GM12878 (cell line): ENCODE measurements at regions not wholly inside any gene's neighbourhood (a gene's known extent, or its start where the extent isn't known, plus 50 kb on each side); places are given as distances from the start of the nearest gene placed in this dataset.

ENCODE experiments used
- ATAC-seq: fragments of 200-7000 bp; cut with Tn5 transposase; 3 replicates; pipeline ENCODE4 v1.9.1; 2020; ENCODE audit warnings: mild to moderate bottlenecking, moderate library complexity
- BruUV-seq: library from RNA; stranded (reverse); fragments of 400-500 nt; replicated peaks from 2 replicates; lab custom pipeline; 2021; lab: Mats Ljungman, UMichigan
- CTCF ChIA-PET: fragments of 300-600 bp; sonication (Branson Sonifier 250); formaldehyde crosslinking; extraction: SDS; loops from one replicate; lab custom pipeline; 2021; ENCODE audit warnings: inconsistent platforms; lab: Yijun Ruan, JAX
- POLR2A ChIA-PET: fragments of 350-600 bp; formaldehyde crosslinking; extraction: SDS; loops from one replicate; lab custom pipeline; 2021; ENCODE audit warnings: inconsistent platforms; lab: Charles Lee
- RAD21 ChIA-PET: fragments of 300-600 bp; sonication (Branson Sonifier 250); formaldehyde crosslinking; loops from one replicate; lab custom pipeline; 2023; ENCODE audit warnings: antibody characterized with exemption; ENCODE audit not compliant: unreplicated experiment; lab: Charles Lee
- SMC1A ChIA-PET: fragments of 300-600 bp; sonication (Branson Sonifier 250); formaldehyde crosslinking; loops from one replicate; lab custom pipeline; 2023; ENCODE audit not compliant: unreplicated experiment, uncharacterized antibody; lab: Charles Lee
- DNase-seq: peaks from one replicate; pipeline ENCODE4 v3.0.0-alpha.2; 2011; ENCODE audit warnings: low read depth, low spot score
- FAIRE-seq: peaks from 3 replicates; lab custom pipeline; 2011; peaks lifted over from hg19 to GRCh38; lab: Jason Lieb, UNC
- H2AFZ ChIP-seq: 2 replicates; pipeline ENCODE4 v1.6.0; 2011; ENCODE audit warnings: low read depth, low read length, control low read depth; ENCODE audit not compliant: control insufficient read depth
- H3K27ac ChIP-seq: 2 replicates; pipeline ENCODE4 v1.5.1; 2011; ENCODE audit warnings: control low read depth; ENCODE audit not compliant: control insufficient read depth, insufficient read depth
- H3K27me3 ChIP-seq, 2 experiments: replicated peaks in 1 of 2; 2 replicates each; pipeline versions ENCODE4 v1.6.0 to v1.6.1; 2011; ENCODE audit warnings: low read length in 1 of 2; ENCODE audit not compliant: control insufficient read depth in 2 of 2, insufficient read depth in 2 of 2
- H3K36me3 ChIP-seq, 2 experiments: 2 replicates each; pipeline ENCODE4 v1.5.1; 2011; ENCODE audit warnings: low read length in 1 of 2; ENCODE audit not compliant: control insufficient read depth in 2 of 2, insufficient read depth in 2 of 2
- H3K4me1 ChIP-seq: 2 replicates; pipeline ENCODE4 v1.6.1; 2011; ENCODE audit warnings: mild to moderate bottlenecking, low read length, moderate library complexity, mixed read lengths; ENCODE audit not compliant: control insufficient read depth, insufficient read depth
- H3K4me2 ChIP-seq: 2 replicates; pipeline ENCODE4 v1.6.0; 2011; ENCODE audit warnings: control low read depth; ENCODE audit not compliant: control insufficient read depth, insufficient read depth
- H3K4me3 ChIP-seq: fragments of 200-600 bp; sonication (generic); 2 replicates; pipeline ENCODE4 v1.5.1; 2016
- H3K79me2 ChIP-seq: 2 replicates; pipeline ENCODE4 v1.6.0; 2011; ENCODE audit warnings: low read length; ENCODE audit not compliant: control insufficient read depth, insufficient read depth
- H3K9ac ChIP-seq: 2 replicates; pipeline ENCODE4 v1.8.0; 2011; ENCODE audit warnings: low read length, control low read depth, mixed read lengths; ENCODE audit not compliant: control insufficient read depth, insufficient read depth
- H3K9me3 ChIP-seq: replicated peaks from 3 replicates; pipeline ENCODE4 v1.5.1; 2011; ENCODE audit warnings: mild to moderate bottlenecking, low read length; ENCODE audit not compliant: control insufficient read depth, insufficient read depth
- H4K20me1 ChIP-seq: 2 replicates; pipeline ENCODE4 v1.6.0; 2011; ENCODE audit not compliant: control insufficient read depth, insufficient read depth
- CHD4 ChIP-seq: fragments of 200-600 bp; sonication (generic); IDR thresholded peaks from 2 replicates; pipeline ENCODE4 v1.6.1; 2016; ENCODE audit warnings: mild to moderate bottlenecking
- ETV6 ChIP-seq, 2 experiments: fragments of 450-650 bp in 1 of 2; IDR thresholded peaks in 1 of 2; conservative IDR thresholded peaks in 1 of 2; 2 replicates each; pipeline ENCODE4 v1.6.1; 2014; ENCODE audit warnings: antibody characterized with exemption in 1 of 2, borderline replicate concordance in 1 of 2, low read depth in 1 of 2, mild to moderate bottlenecking in 1 of 2, moderate library complexity in 1 of 2
- LARP7 ChIP-seq: fragments of 450-650 bp; IDR thresholded peaks from 2 replicates; pipeline ENCODE4 v1.6.1; 2017; ENCODE audit warnings: mild to moderate bottlenecking
- MLLT1 ChIP-seq: fragments of 450-650 bp; IDR thresholded peaks from 2 replicates; pipeline ENCODE4 v1.6.1; 2016; ENCODE audit warnings: mild to moderate bottlenecking
- MYB ChIP-seq: fragments of 150-350 bp; IDR thresholded peaks from 2 replicates; pipeline ENCODE4 v1.6.1; 2014; ENCODE audit warnings: mild to moderate bottlenecking, low read depth, low read length, borderline replicate concordance
- RCOR1 ChIP-seq: conservative IDR thresholded peaks from 2 replicates; pipeline ENCODE4 v1.6.1; 2012; ENCODE audit warnings: low read depth, low read length, improper control_type of control experiment
- USF2 ChIP-seq: IDR thresholded peaks from 2 replicates; pipeline ENCODE4 v1.6.1; 2011; ENCODE audit warnings: low read depth, low read length, improper control_type of control experiment, borderline replicate concordance
- ZNF622 ChIP-seq: fragments of 450-650 bp; IDR thresholded peaks from 2 replicates; pipeline ENCODE4 v1.6.1; 2017; ENCODE audit warnings: mild to moderate bottlenecking, inconsistent platforms
- ZZZ3 ChIP-seq: IDR thresholded peaks from 2 replicates; pipeline ENCODE4 v1.6.1; 2011; ENCODE audit warnings: low read depth; ENCODE audit not compliant: control insufficient read depth, insufficient read length
- WGBS: methylation state at CpG from one replicate; pipeline ENCODE4 v1.1.6; 2016; ENCODE audit warnings: low lambda C conversion rate; ENCODE audit not compliant: insufficient replicate concordance, insufficient coverage; ENCODE audit errors: missing lambda C conversion rate; 5-methylcytosine and 5-hydroxymethylcytosine counted together
- in situ Hi-C: fragments of 300-500 bp; cut with MboI; formaldehyde crosslinking; loops from 9 replicates; pipeline ENCODE4 v1.14.3; 2018; ENCODE audit warnings: mixed read lengths
- intact Hi-C: fragments of 100-400 bp; cut with micrococcal nuclease; formaldehyde crosslinking; loops from one replicate; pipeline ENCODE4 v1.14.2; 2022; ENCODE audit not compliant: unreplicated experiment
- TF ChIP-seq, protein P1 (sequence below): IDR thresholded peaks from 2 replicates; pipeline ENCODE4 v1.6.1; 2012; ENCODE audit warnings: mild to moderate bottlenecking, low read depth, low read length
- TF ChIP-seq, protein P2 (sequence below): fragments of 450-650 bp; conservative IDR thresholded peaks from 2 replicates; pipeline ENCODE4 v1.6.1; 2017; ENCODE audit warnings: mild to moderate bottlenecking, moderate library complexity
- TF ChIP-seq, protein P3 (sequence below), 3 experiments: IDR thresholded peaks in 2 of 3; conservative IDR thresholded peaks in 1 of 3; 2 replicates each; pipeline ENCODE4 v1.5.1; 2011; ENCODE audit warnings: low read depth in 3 of 3, low read length in 3 of 3, mild to moderate bottlenecking in 3 of 3, control low read depth in 2 of 3, moderate library complexity in 2 of 3, inconsistent platforms in 1 of 3, mixed read lengths in 1 of 3; ENCODE audit not compliant: control insufficient read depth in 2 of 3, insufficient read depth in 1 of 3; ENCODE audit errors: extremely low read depth in 1 of 3

GRCh38 chr15:97902140-97902780 is 58.2 kb upstream of the ARRDC4 start:
- no peak for FAIRE-seq
- H2AFZ ChIP-seq, result no peak overlapping the region
- no TSS peak for BruUV-seq
- TF ChIP-seq, protein P1, sequence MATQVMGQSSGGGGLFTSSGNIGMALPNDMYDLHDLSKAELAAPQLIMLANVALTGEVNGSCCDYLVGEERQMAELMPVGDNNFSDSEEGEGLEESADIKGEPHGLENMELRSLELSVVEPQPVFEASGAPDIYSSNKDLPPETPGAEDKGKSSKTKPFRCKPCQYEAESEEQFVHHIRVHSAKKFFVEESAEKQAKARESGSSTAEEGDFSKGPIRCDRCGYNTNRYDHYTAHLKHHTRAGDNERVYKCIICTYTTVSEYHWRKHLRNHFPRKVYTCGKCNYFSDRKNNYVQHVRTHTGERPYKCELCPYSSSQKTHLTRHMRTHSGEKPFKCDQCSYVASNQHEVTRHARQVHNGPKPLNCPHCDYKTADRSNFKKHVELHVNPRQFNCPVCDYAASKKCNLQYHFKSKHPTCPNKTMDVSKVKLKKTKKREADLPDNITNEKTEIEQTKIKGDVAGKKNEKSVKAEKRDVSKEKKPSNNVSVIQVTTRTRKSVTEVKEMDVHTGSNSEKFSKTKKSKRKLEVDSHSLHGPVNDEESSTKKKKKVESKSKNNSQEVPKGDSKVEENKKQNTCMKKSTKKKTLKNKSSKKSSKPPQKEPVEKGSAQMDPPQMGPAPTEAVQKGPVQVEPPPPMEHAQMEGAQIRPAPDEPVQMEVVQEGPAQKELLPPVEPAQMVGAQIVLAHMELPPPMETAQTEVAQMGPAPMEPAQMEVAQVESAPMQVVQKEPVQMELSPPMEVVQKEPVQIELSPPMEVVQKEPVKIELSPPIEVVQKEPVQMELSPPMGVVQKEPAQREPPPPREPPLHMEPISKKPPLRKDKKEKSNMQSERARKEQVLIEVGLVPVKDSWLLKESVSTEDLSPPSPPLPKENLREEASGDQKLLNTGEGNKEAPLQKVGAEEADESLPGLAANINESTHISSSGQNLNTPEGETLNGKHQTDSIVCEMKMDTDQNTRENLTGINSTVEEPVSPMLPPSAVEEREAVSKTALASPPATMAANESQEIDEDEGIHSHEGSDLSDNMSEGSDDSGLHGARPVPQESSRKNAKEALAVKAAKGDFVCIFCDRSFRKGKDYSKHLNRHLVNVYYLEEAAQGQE, result no peak
- no peak for TF ChIP-seq RCOR1
- no peak for TF ChIP-seq CHD4
- TF ChIP-seq LARP7, result no peak
- no peak for TF ChIP-seq ETV6 (conservative IDR thresholded peaks at IDR 0.05 in 1 of 2, IDR thresholded peaks at IDR 0.05 in 1 of 2; ENCODE audit: borderline replicate concordance in 1 of 2, low read depth in 1 of 2)
- TF ChIP-seq ZNF622, result no peak
- TF ChIP-seq USF2, result no peak
- TF ChIP-seq, protein P2, sequence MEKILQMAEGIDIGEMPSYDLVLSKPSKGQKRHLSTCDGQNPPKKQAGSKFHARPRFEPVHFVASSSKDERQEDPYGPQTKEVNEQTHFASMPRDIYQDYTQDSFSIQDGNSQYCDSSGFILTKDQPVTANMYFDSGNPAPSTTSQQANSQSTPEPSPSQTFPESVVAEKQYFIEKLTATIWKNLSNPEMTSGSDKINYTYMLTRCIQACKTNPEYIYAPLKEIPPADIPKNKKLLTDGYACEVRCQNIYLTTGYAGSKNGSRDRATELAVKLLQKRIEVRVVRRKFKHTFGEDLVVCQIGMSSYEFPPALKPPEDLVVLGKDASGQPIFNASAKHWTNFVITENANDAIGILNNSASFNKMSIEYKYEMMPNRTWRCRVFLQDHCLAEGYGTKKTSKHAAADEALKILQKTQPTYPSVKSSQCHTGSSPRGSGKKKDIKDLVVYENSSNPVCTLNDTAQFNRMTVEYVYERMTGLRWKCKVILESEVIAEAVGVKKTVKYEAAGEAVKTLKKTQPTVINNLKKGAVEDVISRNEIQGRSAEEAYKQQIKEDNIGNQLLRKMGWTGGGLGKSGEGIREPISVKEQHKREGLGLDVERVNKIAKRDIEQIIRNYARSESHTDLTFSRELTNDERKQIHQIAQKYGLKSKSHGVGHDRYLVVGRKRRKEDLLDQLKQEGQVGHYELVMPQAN, result no peak
- TF ChIP-seq, protein P3, sequence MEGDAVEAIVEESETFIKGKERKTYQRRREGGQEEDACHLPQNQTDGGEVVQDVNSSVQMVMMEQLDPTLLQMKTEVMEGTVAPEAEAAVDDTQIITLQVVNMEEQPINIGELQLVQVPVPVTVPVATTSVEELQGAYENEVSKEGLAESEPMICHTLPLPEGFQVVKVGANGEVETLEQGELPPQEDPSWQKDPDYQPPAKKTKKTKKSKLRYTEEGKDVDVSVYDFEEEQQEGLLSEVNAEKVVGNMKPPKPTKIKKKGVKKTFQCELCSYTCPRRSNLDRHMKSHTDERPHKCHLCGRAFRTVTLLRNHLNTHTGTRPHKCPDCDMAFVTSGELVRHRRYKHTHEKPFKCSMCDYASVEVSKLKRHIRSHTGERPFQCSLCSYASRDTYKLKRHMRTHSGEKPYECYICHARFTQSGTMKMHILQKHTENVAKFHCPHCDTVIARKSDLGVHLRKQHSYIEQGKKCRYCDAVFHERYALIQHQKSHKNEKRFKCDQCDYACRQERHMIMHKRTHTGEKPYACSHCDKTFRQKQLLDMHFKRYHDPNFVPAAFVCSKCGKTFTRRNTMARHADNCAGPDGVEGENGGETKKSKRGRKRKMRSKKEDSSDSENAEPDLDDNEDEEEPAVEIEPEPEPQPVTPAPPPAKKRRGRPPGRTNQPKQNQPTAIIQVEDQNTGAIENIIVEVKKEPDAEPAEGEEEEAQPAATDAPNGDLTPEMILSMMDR (IDR thresholded peaks at IDR 0.05 in 2 of 3, conservative IDR thresholded peaks at IDR 0.05 in 1 of 3; ENCODE audit: control insufficient read depth in 2 of 3, extremely low read depth in 1 of 3, insufficient read depth in 1 of 3, low read depth in 3 of 3, low read length in 3 of 3), result no peak
- no peak for TF ChIP-seq ZZZ3
- TF ChIP-seq MYB, result no peak
- no peak for TF ChIP-seq MLLT1

More at GRCh38 chr15:97902140-97902780, 58.2 kb upstream of the ARRDC4 start:
- H3K27me3 ChIP-seq, result no peaks in the 10 kb centered on the region
- ChIA-PET SMC1A (no interaction called here), CTCF (no interaction called here), RAD21 (no interaction called here), POLR2A (no interaction called here)
- no peak overlapping the region for H3K4me2 ChIP-seq
- ATAC-seq (no peak), DNase-seq (no peak)
- no peak overlapping the region for H3K4me3 ChIP-seq
- in situ Hi-C loops (loop anchor here (10.0 kb wide), 1 partner anchor 523 kb away; no protein-coding TSS in a partner anchor), intact Hi-C loops (loop anchor here (10.0 kb wide), 1 partner anchor 57 kb away; no protein-coding TSS in a partner anchor)
- H3K9ac ChIP-seq, result no peak overlapping the region
- no peaks in the 10 kb centered on the region for H3K9me3 ChIP-seq
- no peaks in the 10 kb centered on the region for H4K20me1 ChIP-seq
- H3K4me1 ChIP-seq, result no peaks in the 10 kb centered on the region
- no peaks in the 10 kb centered on the region for H3K79me2 ChIP-seq
- H3K36me3 ChIP-seq, result no peaks in the 10 kb centered on the region
- H3K27ac ChIP-seq, result no peak overlapping the region
- WGBS, result 31% methylated on average over 10 of the region's 10 CpGs
